ENCODE measurements at regions not wholly inside any gene's neighbourhood (a gene's known extent, or its start where the extent isn't known, plus 50 kb on each side); places are given as distances from the start of the nearest gene placed in this dataset.

DNA sequence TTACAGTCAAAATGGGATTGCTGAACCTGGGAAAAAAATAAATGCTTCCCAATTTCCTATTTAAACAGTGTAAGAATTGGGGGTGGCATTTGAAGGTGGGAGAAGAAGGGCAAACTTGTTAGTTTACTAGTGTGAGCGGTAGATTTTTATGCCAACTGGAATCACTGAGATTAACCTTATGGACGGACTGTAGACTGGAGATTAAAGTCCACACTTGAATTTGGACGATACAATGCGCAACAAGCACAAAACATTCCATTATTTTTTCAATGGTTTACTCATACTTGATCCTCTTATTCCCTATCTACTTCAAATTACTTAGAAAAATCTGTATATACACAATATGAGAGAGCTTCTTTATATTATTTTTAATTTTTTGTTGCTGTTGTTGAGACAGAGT lies 269.6 kb upstream of the KLF14 start:
- no peak for TF ChIP-seq CTCF (IDR thresholded peaks at IDR 0.05)
- TF ChIP-seq POLR2A (IDR thresholded peaks at IDR 0.05) = no peak
